ENCODE measurements at regions not wholly inside any gene's neighbourhood (a gene's known extent, or its start where the extent isn't known, plus 50 kb on each side); places are given as distances from the start of the nearest gene placed in this dataset.

DNA sequence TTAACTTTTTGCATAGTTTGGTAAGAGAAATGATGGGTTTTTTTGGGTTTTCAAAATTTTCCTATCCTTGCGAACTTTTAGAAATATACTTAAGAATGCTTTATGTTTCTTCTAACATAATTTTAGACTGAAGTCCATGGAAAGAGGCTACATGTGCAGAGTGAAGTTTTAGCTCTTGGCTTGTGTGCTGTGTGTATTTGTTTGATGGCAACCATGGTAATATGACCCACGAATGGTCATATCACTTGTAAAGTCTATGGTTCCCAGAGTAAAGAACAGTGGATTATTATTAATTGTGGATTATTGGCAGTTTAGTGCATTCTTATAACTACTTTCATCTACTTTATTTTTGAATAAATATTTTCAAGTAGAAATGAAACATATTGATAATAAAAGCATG lies 124.0 kb upstream of the GOLGA6L4 start:
- no peak for TF ChIP-seq EZH2 (IDR thresholded peaks at IDR 0.05; ENCODE audit: low read depth)
- no peak for TF ChIP-seq CTCF (conservative IDR thresholded peaks at IDR 0.05)

All from PC-9 (cell line).